ENCODE measurements at regions not wholly inside any gene's neighbourhood (a gene's known extent, or its start where the extent isn't known, plus 50 kb on each side); places are given as distances from the start of the nearest gene placed in this dataset.
"Not testable (repeated sequence)": the region's sequence is repeated elsewhere in the genome, so short reads cannot be mapped to it uniquely, and the experiment has no call there.

GRCh38 chr6:19605624-19606023 is 231.5 kb upstream of the ID4 start:
- Histone ChIP-seq H3K27me3 (ENCODE audit: control insufficient read depth, low read length) (no peaks in the 10 kb centered on the region), H3K27ac (ENCODE audit: low read depth, low read length) (no peak overlapping the region), H4K20me1 (ENCODE audit: control insufficient read depth, insufficient read depth, low read depth, low read length) (no peaks in the 10 kb centered on the region), H3K36me3 (ENCODE audit: control insufficient read depth, low read length) (no peaks in the 10 kb centered on the region), H3F3A (ENCODE audit: control insufficient read depth, insufficient read depth) (no peaks in the 10 kb centered on the region), H3K9me3 (ENCODE audit: control insufficient read depth, insufficient read depth, low read length) (no peaks in the 10 kb centered on the region), H3K4me2 (ENCODE audit: low read length) (no peak overlapping the region), H3K4me1 (ENCODE audit: control insufficient read depth, low read length) (peaks cover 38% of the 10 kb centered on the region), H3K9me2 (replicated peaks; ENCODE audit: control insufficient read depth, low read length) (no peaks in the 10 kb centered on the region), H3K4me3 (ENCODE audit: low read length) (no peak overlapping the region), H3K79me2 (ENCODE audit: control insufficient read depth, low read length) (no peaks in the 10 kb centered on the region)
- TF ChIP-seq EZH2phosphoT487 (IDR thresholded peaks at IDR 0.05; ENCODE audit: borderline replicate concordance, low read length) (no peak), CTCF (IDR thresholded peaks at IDR 0.05; ENCODE audit: low read depth, low read length, poor library complexity, severe bottlenecking) (no peak)

DNA sequence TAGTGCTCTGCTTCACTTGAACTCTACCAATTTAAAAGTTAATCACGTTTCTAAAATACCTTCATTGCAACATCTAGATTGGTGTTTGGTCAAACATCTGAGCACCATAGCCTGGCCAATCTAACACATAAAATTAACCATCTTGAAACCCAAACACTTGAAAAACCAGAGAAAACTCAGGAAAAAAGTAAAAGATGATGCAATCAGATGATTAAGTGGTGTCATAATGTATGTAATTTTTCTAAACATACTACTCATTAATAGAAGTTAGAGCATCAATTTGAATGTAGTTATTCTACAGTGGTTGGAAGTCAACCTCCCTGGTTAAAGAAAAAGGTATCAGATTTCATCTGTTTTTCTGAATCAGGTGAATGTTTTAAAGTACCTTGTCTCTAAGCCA is 228.6 kb upstream of the ID4 start:
- no peaks in the 10 kb centered on the region; the same call in 1 of the 2 replicates for H3K9me3 ChIP-seq (ENCODE audit: control insufficient read depth, insufficient read depth, low read length)
- H3K27me3 ChIP-seq (ENCODE audit: control insufficient read depth, low read length) = no peaks in the 10 kb centered on the region
- no peak overlapping the region for H3K4me2 ChIP-seq (ENCODE audit: low read length)
- no peaks in the 10 kb centered on the region for H3K9me2 ChIP-seq (replicated peaks; ENCODE audit: control insufficient read depth, low read length)
- H3F3A ChIP-seq (ENCODE audit: control insufficient read depth, insufficient read depth) = no peaks in the 10 kb centered on the region
- H3K4me3 ChIP-seq (ENCODE audit: low read length) = no peak overlapping the region
- H3K27ac ChIP-seq (ENCODE audit: low read depth, low read length) = no peak overlapping the region
- H3K4me1 ChIP-seq (ENCODE audit: control insufficient read depth, low read length) = peaks cover 19% of the 10 kb centered on the region
- H3K36me3 ChIP-seq (ENCODE audit: control insufficient read depth, low read length) = no peaks in the 10 kb centered on the region
- no peaks in the 10 kb centered on the region for H3K79me2 ChIP-seq (ENCODE audit: control insufficient read depth, low read length)
- TF ChIP-seq EZH2phosphoT487 (IDR thresholded peaks at IDR 0.05; ENCODE audit: borderline replicate concordance, low read length) (no peak), CTCF (IDR thresholded peaks at IDR 0.05; ENCODE audit: low read depth, low read length, poor library complexity, severe bottlenecking) (no peak)
- H4K20me1 ChIP-seq (ENCODE audit: control insufficient read depth, insufficient read depth, low read depth, low read length) = no peaks in the 10 kb centered on the region

DNA sequence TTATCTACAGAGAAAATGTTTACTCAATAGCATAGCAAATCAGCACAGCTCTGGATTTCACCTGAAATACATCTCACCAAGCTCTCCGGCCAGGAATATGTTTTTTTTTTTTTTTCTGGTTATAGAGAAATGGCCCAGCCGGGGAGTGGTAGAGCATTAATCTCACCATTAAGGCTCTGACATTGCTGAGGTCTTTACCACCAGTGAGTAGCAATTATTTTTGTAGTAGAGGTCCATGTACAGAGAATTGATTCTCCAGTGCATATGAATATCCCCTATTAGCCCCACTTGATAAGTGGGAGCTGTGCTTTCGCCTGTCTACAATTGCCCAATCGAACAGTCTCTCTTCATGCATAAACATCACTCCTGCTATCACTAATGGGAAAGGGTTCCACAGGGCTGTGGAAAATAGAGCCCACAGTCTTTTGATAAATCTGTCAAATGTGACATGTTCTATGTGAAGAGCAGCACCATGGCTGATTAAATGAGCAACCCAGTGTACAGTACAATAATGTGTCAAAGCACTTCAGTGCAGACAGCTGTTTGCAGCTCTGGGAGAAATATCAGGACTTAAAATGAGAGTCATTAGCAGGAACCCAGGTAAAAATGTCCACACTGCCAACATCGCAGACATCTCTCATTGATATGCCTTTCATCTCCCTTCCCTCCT is 227.1 kb upstream of the ID4 start:
- Histone ChIP-seq H3F3A (ENCODE audit: control insufficient read depth, insufficient read depth) (no peaks in the 10 kb centered on the region), H3K27me3 (ENCODE audit: control insufficient read depth, low read length) (no peaks in the 10 kb centered on the region), H3K79me2 (ENCODE audit: control insufficient read depth, low read length) (no peaks in the 10 kb centered on the region), H3K9me3 (ENCODE audit: control insufficient read depth, insufficient read depth, low read length) (peaks cover 5% of the 10 kb centered on the region; the same call in 1 of the 2 replicates), H3K27ac (ENCODE audit: low read depth, low read length) (no peak overlapping the region), H4K20me1 (ENCODE audit: control insufficient read depth, insufficient read depth, low read depth, low read length) (no peaks in the 10 kb centered on the region), H3K4me2 (ENCODE audit: low read length) (no peak overlapping the region), H3K36me3 (ENCODE audit: control insufficient read depth, low read length) (no peaks in the 10 kb centered on the region), H3K4me1 (ENCODE audit: control insufficient read depth, low read length) (peaks cover 25% of the 10 kb centered on the region), H3K9me2 (replicated peaks; ENCODE audit: control insufficient read depth, low read length) (no peaks in the 10 kb centered on the region), H3K4me3 (ENCODE audit: low read length) (no peak overlapping the region)
- TF ChIP-seq EZH2phosphoT487 (IDR thresholded peaks at IDR 0.05; ENCODE audit: borderline replicate concordance, low read length) (no peak), CTCF (IDR thresholded peaks at IDR 0.05; ENCODE audit: low read depth, low read length, poor library complexity, severe bottlenecking) (no peak)

DNA sequence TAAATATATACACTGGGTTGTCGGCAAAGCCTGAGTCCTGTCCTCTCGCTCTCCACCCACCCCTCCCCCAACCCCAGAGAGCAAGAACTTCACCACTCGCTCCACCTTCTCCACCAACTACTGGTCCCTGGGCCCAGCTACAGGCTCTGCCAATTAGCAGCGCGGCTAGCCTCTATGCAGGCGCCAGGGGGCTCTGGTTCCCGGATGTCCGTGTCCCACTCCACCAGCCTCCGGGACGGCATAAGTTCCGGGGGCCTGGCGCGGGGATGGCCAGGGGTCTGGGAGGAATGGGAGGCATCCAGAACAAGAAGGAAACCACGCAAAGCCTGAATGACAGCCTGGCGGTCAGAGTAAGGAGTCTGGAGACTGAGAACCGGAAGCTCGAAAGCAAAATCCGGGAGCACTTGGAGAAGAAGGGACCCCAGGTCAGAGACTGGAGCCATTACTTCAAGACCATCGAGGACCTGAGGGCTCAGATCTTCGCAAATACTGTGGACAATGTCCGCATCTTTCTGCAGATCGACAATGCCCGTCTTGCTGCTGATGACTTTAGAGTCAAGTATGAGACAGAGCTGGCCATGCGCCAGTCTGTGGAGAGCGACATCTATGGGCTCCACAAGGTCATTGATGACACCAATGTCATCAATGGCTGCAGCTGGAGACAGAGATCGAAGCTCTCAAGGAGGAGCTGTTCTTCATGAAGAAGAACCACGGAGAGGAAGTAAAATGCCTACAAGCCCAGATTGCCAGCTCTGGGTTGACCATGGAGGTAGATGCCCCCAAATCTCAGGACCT is 224.3 kb upstream of the ID4 start:
- peaks cover 21% of the 10 kb centered on the region for H3K4me1 ChIP-seq (ENCODE audit: control insufficient read depth, low read length)
- not testable (repeated sequence) for H3K36me3 ChIP-seq (ENCODE audit: control insufficient read depth, low read length); H3K9me3 ChIP-seq (ENCODE audit: control insufficient read depth, insufficient read depth, low read length); H3K79me2 ChIP-seq (ENCODE audit: control insufficient read depth, low read length); H3K4me2 ChIP-seq (ENCODE audit: low read length); H4K20me1 ChIP-seq (ENCODE audit: control insufficient read depth, insufficient read depth, low read depth, low read length); H3K27me3 ChIP-seq (ENCODE audit: control insufficient read depth, low read length); H3K4me3 ChIP-seq (ENCODE audit: low read length); H3K27ac ChIP-seq (ENCODE audit: low read depth, low read length); H3F3A ChIP-seq (ENCODE audit: control insufficient read depth, insufficient read depth); H3K9me2 ChIP-seq (replicated peaks; ENCODE audit: control insufficient read depth, low read length)
